SK-N-SH (cell line): ENCODE measurements at regions not wholly inside any gene's neighbourhood (a gene's known extent, or its start where the extent isn't known, plus 50 kb on each side); places are given as distances from the start of the nearest gene placed in this dataset.

Source experiments
- CTCF ChIA-PET: fragments of 300-600, 350-600 bp; formaldehyde crosslinking; extraction: SDS; loops from one replicate; lab custom pipeline; 2021; lab: Yijun Ruan, JAX
- POLR2A ChIA-PET: fragments of 350-600 bp; sonication (Branson Sonifier 250); formaldehyde crosslinking; extraction: SDS; loops from one replicate; lab custom pipeline; 2020; ENCODE audit warnings: antibody characterized with exemption, inconsistent platforms; lab: Yijun Ruan, JAX
- DNase-seq: peaks from one replicate; pipeline ENCODE4 v3.0.0; 2012
- H2AFZ ChIP-seq: fragments of 200-600 bp; sonication (generic); 2 replicates; pipeline ENCODE4 v1.8.1; 2016; ENCODE audit warnings: antibody characterized with exemption, mild to moderate bottlenecking, low read depth
- H3F3A ChIP-seq: fragments of 200-600 bp; sonication (generic); replicated peaks from 2 replicates; pipeline ENCODE3; 2016; ENCODE audit warnings: antibody characterized with exemption, mild to moderate bottlenecking; ENCODE audit not compliant: insufficient read depth
- H3K27ac ChIP-seq, 2 experiments: fragments of 200-500 bp in 1 of 2; fragments of 200-600 bp in 1 of 2; sonication (Bioruptor generic) in 1 of 2; sonication (generic), shearing (Covaris generic) in 1 of 2; 2 replicates each; pipeline versions ENCODE4 v1.5.1 to v1.6.1; 2014 to 2016; ENCODE audit warnings: low read depth in 2 of 2, inconsistent platforms in 1 of 2, low read length in 1 of 2, mild to moderate bottlenecking in 1 of 2, mixed read lengths in 1 of 2
- H3K27me3 ChIP-seq: fragments of 200-600 bp; sonication (generic), shearing (Covaris generic); 2 replicates; pipeline ENCODE4 v1.6.1; 2016; ENCODE audit warnings: mixed run types; ENCODE audit not compliant: insufficient read depth
- H3K36me3 ChIP-seq, 2 experiments: fragments of 200-500 bp in 1 of 2; fragments of 200-600 bp in 1 of 2; sonication (Bioruptor generic) in 1 of 2; sonication (generic) in 1 of 2; replicated peaks in 1 of 2; 2 replicates each; pipeline versions ENCODE3 to v1.5.1; 2014 to 2016; ENCODE audit warnings: low read length in 1 of 2, mild to moderate bottlenecking in 1 of 2; ENCODE audit not compliant: insufficient read depth in 2 of 2, control insufficient read depth in 1 of 2
- H3K4me1 ChIP-seq, 2 experiments: fragments of 200-500 bp in 1 of 2; fragments of 200-600 bp in 1 of 2; sonication (Bioruptor generic) in 1 of 2; sonication (generic), shearing (Covaris generic) in 1 of 2; 2 replicates each; pipeline versions ENCODE4 v1.5.1 to v1.6.1; 2014 to 2016; ENCODE audit warnings: low read depth in 1 of 2, low read length in 1 of 2, mixed run types in 1 of 2; ENCODE audit not compliant: insufficient read depth in 2 of 2, control insufficient read depth in 1 of 2
- H3K4me2 ChIP-seq: fragments of 200-600 bp; sonication (generic), shearing (Covaris generic); 2 replicates; pipeline ENCODE4 v1.6.1; 2017; ENCODE audit warnings: mixed run types
- H3K4me3 ChIP-seq, 2 experiments: fragments of 200-500 bp in 1 of 2; fragments of 200-600 bp in 1 of 2; sonication (Bioruptor generic) in 1 of 2; sonication (generic), shearing (Covaris generic) in 1 of 2; 2 replicates each; pipeline versions ENCODE4 v1.5.1 to v1.8.1; 2014 to 2016; ENCODE audit warnings: low read depth in 2 of 2, inconsistent platforms in 1 of 2, low read length in 1 of 2, mild to moderate bottlenecking in 1 of 2, mixed read lengths in 1 of 2, moderate library complexity in 1 of 2
- H3K79me2 ChIP-seq: fragments of 200-600 bp; sonication (generic); 2 replicates; pipeline ENCODE4 v1.8.1; 2017; ENCODE audit warnings: mild to moderate bottlenecking; ENCODE audit not compliant: insufficient read depth
- H3K9ac ChIP-seq: fragments of 200-600 bp; sonication (generic); 2 replicates; pipeline ENCODE4 v1.6.1; 2017; ENCODE audit warnings: mixed run types
- H3K9me2 ChIP-seq: fragments of 200-600 bp; sonication (generic); 2 replicates; pipeline ENCODE4 v1.6.1; 2017; ENCODE audit warnings: mixed run types
- H3K9me3 ChIP-seq: fragments of 200-600 bp; sonication (generic); 2 replicates; pipeline ENCODE4 v1.6.1; 2017; ENCODE audit warnings: mixed run types, mild to moderate bottlenecking, moderate library complexity
- H4K20me1 ChIP-seq: fragments of 200-600 bp; sonication (generic); 2 replicates; pipeline ENCODE4 v1.6.1; 2017; ENCODE audit warnings: mild to moderate bottlenecking, mixed run types; ENCODE audit not compliant: insufficient read depth
- CHD2 ChIP-seq: fragments of 150-350 bp; IDR thresholded peaks from 2 replicates; pipeline ENCODE4 v1.6.1; 2018; ENCODE audit warnings: low read length; ENCODE audit not compliant: partially characterized antibody
- FOSL2 ChIP-seq: IDR thresholded peaks from 2 replicates; pipeline ENCODE4 v1.4.0; 2012; ENCODE audit warnings: low read depth, mild to moderate bottlenecking, moderate library complexity, borderline replicate concordance
- FOXM1 ChIP-seq: IDR thresholded peaks from 2 replicates; pipeline ENCODE4 v1.4.0; 2012; ENCODE audit warnings: low read depth, mild to moderate bottlenecking
- POLR2AphosphoS5 ChIP-seq: IDR thresholded peaks from 2 replicates; pipeline ENCODE4 v1.6.1; 2012; ENCODE audit warnings: low read depth, low read length
- SMC3 ChIP-seq: IDR thresholded peaks from 2 replicates; pipeline ENCODE4 v1.6.1; 2012; ENCODE audit warnings: low read depth, low read length, improper control_type of control experiment
- TAF1 ChIP-seq: IDR thresholded peaks from 2 replicates; pipeline ENCODE4 v1.6.1; 2012; ENCODE audit warnings: low read depth, mild to moderate bottlenecking, low read length, moderate library complexity, borderline replicate concordance
- TEAD4 ChIP-seq: IDR thresholded peaks from 2 replicates; pipeline ENCODE4 v1.4.0; 2012; ENCODE audit warnings: mild to moderate bottlenecking, borderline replicate concordance; ENCODE audit not compliant: insufficient read depth
- WGBS: methylation state at CpG from one replicate; pipeline ENCODE4 v1.1.6; 2017; ENCODE audit warnings: low lambda C conversion rate; 5-methylcytosine and 5-hydroxymethylcytosine counted together
- TF ChIP-seq, protein P1 (sequence below): IDR thresholded peaks from 2 replicates; pipeline ENCODE4 v1.4.0; 2012; ENCODE audit warnings: low read depth
- TF ChIP-seq, protein P2 (sequence below): fragments of 150-350 bp; IDR thresholded peaks from 2 replicates; pipeline ENCODE4 v1.6.1; 2017; ENCODE audit warnings: antibody characterized with exemption, low read length, low read depth, borderline replicate concordance
- TF ChIP-seq, protein P3 (sequence below): IDR thresholded peaks from 2 replicates; pipeline ENCODE4 v1.6.1; 2012; ENCODE audit warnings: mild to moderate bottlenecking, low read depth, low read length, moderate library complexity
- TF ChIP-seq, protein P4 (sequence below): IDR thresholded peaks from 2 replicates; pipeline ENCODE4 v1.4.0; 2012; ENCODE audit warnings: low read depth, borderline replicate concordance
- TF ChIP-seq, protein P5 (sequence below): fragments of 200-600 bp; sonication (generic); IDR thresholded peaks from 2 replicates; pipeline ENCODE4 v1.6.1; 2017; ENCODE audit warnings: antibody characterized with exemption, mild to moderate bottlenecking, moderate library complexity

DNA sequence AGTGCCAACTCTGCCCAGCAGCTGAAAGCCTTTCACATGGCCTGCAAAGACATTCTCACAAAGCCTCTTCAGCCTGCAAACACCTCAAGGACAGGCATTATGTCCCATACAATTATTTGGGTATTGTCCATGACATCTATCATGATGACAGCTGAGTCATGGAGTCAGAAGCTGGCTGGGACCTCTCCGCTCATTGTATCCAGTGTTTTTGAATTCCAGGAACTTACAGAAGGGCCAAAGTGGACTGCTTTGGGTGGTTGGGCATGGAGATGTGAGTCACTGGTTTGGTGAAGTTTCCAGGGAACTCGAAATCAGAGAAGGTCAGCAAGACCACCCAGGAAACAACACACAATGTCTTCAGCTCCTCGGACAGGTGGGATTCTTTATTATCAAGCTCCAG lies 188.6 kb upstream of the CCL2 start:
- no peak overlapping the region for H2AFZ ChIP-seq
- H3K9me3 ChIP-seq = no peaks in the 10 kb centered on the region
- H3K27ac ChIP-seq = no peak overlapping the region
- H3K27me3 ChIP-seq = no peaks in the 10 kb centered on the region
- 15% methylated on average over 3 of the region's 3 CpGs for WGBS
- H3F3A ChIP-seq = no peaks in the 10 kb centered on the region
- H3K9ac ChIP-seq = no peak overlapping the region
- H3K36me3 ChIP-seq = no peaks in the 10 kb centered on the region
- no peak for DNase-seq
- H3K79me2 ChIP-seq = no peaks in the 10 kb centered on the region
- POLR2A ChIA-PET = no interaction called here
- TF ChIP-seq POLR2AphosphoS5 (no peak), TEAD4 (no peak), SMC3 (no peak), FOSL2 (no peak), CHD2 (no peak), FOXM1 (no peak), TAF1 (no peak)
- TF ChIP-seq, protein P1, sequence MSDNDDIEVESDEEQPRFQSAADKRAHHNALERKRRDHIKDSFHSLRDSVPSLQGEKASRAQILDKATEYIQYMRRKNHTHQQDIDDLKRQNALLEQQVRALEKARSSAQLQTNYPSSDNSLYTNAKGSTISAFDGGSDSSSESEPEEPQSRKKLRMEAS = no peak
- TF ChIP-seq, protein P2, sequence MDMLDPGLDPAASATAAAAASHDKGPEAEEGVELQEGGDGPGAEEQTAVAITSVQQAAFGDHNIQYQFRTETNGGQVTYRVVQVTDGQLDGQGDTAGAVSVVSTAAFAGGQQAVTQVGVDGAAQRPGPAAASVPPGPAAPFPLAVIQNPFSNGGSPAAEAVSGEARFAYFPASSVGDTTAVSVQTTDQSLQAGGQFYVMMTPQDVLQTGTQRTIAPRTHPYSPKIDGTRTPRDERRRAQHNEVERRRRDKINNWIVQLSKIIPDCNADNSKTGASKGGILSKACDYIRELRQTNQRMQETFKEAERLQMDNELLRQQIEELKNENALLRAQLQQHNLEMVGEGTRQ = no peak
- TF ChIP-seq, protein P3, sequence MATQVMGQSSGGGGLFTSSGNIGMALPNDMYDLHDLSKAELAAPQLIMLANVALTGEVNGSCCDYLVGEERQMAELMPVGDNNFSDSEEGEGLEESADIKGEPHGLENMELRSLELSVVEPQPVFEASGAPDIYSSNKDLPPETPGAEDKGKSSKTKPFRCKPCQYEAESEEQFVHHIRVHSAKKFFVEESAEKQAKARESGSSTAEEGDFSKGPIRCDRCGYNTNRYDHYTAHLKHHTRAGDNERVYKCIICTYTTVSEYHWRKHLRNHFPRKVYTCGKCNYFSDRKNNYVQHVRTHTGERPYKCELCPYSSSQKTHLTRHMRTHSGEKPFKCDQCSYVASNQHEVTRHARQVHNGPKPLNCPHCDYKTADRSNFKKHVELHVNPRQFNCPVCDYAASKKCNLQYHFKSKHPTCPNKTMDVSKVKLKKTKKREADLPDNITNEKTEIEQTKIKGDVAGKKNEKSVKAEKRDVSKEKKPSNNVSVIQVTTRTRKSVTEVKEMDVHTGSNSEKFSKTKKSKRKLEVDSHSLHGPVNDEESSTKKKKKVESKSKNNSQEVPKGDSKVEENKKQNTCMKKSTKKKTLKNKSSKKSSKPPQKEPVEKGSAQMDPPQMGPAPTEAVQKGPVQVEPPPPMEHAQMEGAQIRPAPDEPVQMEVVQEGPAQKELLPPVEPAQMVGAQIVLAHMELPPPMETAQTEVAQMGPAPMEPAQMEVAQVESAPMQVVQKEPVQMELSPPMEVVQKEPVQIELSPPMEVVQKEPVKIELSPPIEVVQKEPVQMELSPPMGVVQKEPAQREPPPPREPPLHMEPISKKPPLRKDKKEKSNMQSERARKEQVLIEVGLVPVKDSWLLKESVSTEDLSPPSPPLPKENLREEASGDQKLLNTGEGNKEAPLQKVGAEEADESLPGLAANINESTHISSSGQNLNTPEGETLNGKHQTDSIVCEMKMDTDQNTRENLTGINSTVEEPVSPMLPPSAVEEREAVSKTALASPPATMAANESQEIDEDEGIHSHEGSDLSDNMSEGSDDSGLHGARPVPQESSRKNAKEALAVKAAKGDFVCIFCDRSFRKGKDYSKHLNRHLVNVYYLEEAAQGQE = no peak
- TF ChIP-seq, protein P4, sequence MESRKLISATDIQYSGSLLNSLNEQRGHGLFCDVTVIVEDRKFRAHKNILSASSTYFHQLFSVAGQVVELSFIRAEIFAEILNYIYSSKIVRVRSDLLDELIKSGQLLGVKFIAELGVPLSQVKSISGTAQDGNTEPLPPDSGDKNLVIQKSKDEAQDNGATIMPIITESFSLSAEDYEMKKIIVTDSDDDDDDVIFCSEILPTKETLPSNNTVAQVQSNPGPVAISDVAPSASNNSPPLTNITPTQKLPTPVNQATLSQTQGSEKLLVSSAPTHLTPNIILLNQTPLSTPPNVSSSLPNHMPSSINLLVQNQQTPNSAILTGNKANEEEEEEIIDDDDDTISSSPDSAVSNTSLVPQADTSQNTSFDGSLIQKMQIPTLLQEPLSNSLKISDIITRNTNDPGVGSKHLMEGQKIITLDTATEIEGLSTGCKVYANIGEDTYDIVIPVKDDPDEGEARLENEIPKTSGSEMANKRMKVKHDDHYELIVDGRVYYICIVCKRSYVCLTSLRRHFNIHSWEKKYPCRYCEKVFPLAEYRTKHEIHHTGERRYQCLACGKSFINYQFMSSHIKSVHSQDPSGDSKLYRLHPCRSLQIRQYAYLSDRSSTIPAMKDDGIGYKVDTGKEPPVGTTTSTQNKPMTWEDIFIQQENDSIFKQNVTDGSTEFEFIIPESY = no peak
- TF ChIP-seq, protein P5, sequence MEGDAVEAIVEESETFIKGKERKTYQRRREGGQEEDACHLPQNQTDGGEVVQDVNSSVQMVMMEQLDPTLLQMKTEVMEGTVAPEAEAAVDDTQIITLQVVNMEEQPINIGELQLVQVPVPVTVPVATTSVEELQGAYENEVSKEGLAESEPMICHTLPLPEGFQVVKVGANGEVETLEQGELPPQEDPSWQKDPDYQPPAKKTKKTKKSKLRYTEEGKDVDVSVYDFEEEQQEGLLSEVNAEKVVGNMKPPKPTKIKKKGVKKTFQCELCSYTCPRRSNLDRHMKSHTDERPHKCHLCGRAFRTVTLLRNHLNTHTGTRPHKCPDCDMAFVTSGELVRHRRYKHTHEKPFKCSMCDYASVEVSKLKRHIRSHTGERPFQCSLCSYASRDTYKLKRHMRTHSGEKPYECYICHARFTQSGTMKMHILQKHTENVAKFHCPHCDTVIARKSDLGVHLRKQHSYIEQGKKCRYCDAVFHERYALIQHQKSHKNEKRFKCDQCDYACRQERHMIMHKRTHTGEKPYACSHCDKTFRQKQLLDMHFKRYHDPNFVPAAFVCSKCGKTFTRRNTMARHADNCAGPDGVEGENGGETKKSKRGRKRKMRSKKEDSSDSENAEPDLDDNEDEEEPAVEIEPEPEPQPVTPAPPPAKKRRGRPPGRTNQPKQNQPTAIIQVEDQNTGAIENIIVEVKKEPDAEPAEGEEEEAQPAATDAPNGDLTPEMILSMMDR = no peak
- TF ChIP-seq, all 33 proteins: peak for 0
- no peak overlapping the region for H3K4me2 ChIP-seq
- H3K4me3 ChIP-seq = no peak overlapping the region
- CTCF ChIA-PET = interaction anchor here (1.0 to 1.4 kb wide), 2 partner anchors 10 to 13 kb away, joined by 3 to 4 read pairs; no protein-coding TSS in a partner anchor
- H4K20me1 ChIP-seq = no peaks in the 10 kb centered on the region
- H3K9me2 ChIP-seq = no peaks in the 10 kb centered on the region
- no peaks in the 10 kb centered on the region for H3K4me1 ChIP-seq
